ENCODE measurements at regions not wholly inside any gene's neighbourhood (a gene's known extent, or its start where the extent isn't known, plus 50 kb on each side); places are given as distances from the start of the nearest gene placed in this dataset.

DNA sequence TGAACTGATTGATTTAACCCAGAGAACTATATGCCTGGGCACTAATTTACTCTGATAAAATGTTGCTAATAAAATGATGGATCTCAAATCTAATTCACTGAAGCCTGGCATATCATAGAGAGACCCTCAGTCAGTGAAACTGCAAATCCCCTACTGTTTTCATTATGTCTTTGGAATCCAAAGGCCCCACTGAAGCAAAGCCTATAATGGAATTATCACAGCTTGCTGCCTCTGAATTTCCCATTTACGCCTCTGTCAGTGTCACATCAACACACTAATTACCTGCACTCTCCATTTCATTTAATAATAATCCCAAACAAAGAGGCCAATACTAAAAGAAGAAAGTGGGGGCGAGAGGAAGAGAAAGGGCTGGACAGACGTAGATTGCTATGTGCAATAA, 470.9 kb downstream of the MBD2 start:
- WGBS (ENCODE audit: insufficient coverage), result no CpG with 5 or more reads among the region's 3 CpGs
- Histone ChIP-seq H3K9me3 (ENCODE audit: control extremely low read depth in 1 of 3, control insufficient read depth in 2 of 3, insufficient read depth in 1 of 3, low read length in 2 of 3) (no peaks in the 10 kb centered on the region), H3K27ac (ENCODE audit: low read length in 2 of 2) (no peak overlapping the region), H3K4me3 (ENCODE audit: control extremely low read depth in 1 of 5, extremely low read depth in 1 of 5, insufficient read depth in 1 of 5, low read depth in 2 of 5, low read length in 4 of 5) (no peak overlapping the region), H3K36me3 (replicated peaks in 1 of 2; ENCODE audit: control extremely low read depth in 1 of 2, control insufficient read depth in 1 of 2, extremely low read depth in 1 of 2, insufficient read depth in 2 of 2, low read length in 1 of 2) (no peaks in the 10 kb centered on the region), H2AFZ (ENCODE audit: insufficient read depth, low read depth, low read length, poor library complexity, severe bottlenecking) (no peak overlapping the region), H3K27me3 (replicated peaks in 1 of 4; ENCODE audit: control extremely low read depth in 1 of 4, control insufficient read depth in 3 of 4, insufficient read depth in 4 of 4, low read length in 3 of 4) (no peaks in the 10 kb centered on the region), H3K9ac (ENCODE audit: low read length) (no peak overlapping the region), H4K20me1 (ENCODE audit: control insufficient read depth, insufficient read depth, low read length, poor library complexity, severe bottlenecking) (no peaks in the 10 kb centered on the region), H3K79me2 (ENCODE audit: control insufficient read depth, insufficient read depth, low read length) (no peaks in the 10 kb centered on the region), H3K4me2 (replicated peaks; ENCODE audit: low read depth, low read length, poor library complexity, severe bottlenecking) (no peak overlapping the region), H3K4me1 (ENCODE audit: control insufficient read depth in 2 of 2, insufficient read depth in 2 of 2, low read length in 2 of 2) (no peaks in the 10 kb centered on the region)
- no peak overlapping the region for H3K4me3 Mint-ChIP-seq
- TF ChIP-seq EZH2 (IDR thresholded peaks at IDR 0.05; ENCODE audit: borderline replicate concordance, insufficient read depth, low read depth, low read length, poor library complexity, severe bottlenecking), result no peak
- TF ChIP-seq, protein P1, sequence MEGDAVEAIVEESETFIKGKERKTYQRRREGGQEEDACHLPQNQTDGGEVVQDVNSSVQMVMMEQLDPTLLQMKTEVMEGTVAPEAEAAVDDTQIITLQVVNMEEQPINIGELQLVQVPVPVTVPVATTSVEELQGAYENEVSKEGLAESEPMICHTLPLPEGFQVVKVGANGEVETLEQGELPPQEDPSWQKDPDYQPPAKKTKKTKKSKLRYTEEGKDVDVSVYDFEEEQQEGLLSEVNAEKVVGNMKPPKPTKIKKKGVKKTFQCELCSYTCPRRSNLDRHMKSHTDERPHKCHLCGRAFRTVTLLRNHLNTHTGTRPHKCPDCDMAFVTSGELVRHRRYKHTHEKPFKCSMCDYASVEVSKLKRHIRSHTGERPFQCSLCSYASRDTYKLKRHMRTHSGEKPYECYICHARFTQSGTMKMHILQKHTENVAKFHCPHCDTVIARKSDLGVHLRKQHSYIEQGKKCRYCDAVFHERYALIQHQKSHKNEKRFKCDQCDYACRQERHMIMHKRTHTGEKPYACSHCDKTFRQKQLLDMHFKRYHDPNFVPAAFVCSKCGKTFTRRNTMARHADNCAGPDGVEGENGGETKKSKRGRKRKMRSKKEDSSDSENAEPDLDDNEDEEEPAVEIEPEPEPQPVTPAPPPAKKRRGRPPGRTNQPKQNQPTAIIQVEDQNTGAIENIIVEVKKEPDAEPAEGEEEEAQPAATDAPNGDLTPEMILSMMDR (IDR thresholded peaks at IDR 0.05), result no peak
- no peak for DNase-seq
- H3K27ac Mint-ChIP-seq, result no peak overlapping the region
- no peak for ATAC-seq (ENCODE audit: low read depth)
- peaks cover 2% of the 10 kb centered on the region for H3K9me3 Mint-ChIP-seq (ENCODE audit: insufficient read depth)
- CTCF ChIA-PET, result no interaction called here
- no peaks in the 10 kb centered on the region for H3K27me3 Mint-ChIP-seq
- intact Hi-C loops (cut with micrococcal nuclease), result no loop called here
- H3K4me1 Mint-ChIP-seq, result no peaks in the 10 kb centered on the region
- POLR2A ChIA-PET, result no interaction called here

DNA sequence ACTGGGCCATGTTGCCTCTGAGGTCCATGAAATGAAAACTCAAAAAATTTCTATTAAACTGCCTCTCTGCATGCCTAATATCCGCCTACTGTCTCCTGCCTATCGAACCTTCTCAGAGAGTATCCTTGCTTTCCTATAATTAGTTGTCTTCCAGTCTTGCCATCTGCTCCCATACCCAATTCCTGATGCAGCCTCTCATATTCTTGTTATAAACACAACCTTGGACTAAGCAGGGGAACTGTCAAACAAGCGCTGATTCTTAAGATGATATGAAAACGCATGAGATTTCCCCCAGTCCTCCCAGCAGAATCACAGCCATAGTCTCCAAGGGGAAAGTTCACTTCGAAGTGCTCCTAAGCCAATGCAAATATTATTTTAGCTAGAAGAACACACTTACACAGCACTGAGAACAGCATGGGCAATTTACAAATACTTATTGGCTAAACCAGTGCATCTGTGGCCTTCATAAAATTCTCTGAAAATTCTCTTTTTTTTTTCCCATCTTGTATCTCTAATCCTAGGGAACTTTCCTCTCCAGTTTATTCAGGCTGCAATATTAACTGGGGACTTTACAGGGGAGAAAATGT, 471.6 kb downstream of the MBD2 start:
- no peak overlapping the region for H2AFZ ChIP-seq (ENCODE audit: insufficient read depth, low read depth, low read length, poor library complexity, severe bottlenecking)
- TF ChIP-seq, protein P1 (IDR thresholded peaks at IDR 0.05), result no peak
- TF ChIP-seq EZH2 (IDR thresholded peaks at IDR 0.05; ENCODE audit: borderline replicate concordance, insufficient read depth, low read depth, low read length, poor library complexity, severe bottlenecking), result no peak
- no peaks in the 10 kb centered on the region for H3K27me3 ChIP-seq (replicated peaks in 1 of 4; ENCODE audit: control extremely low read depth in 1 of 4, control insufficient read depth in 3 of 4, insufficient read depth in 4 of 4, low read length in 3 of 4)
- WGBS (ENCODE audit: insufficient coverage), result 87% methylated on average over 5 of the region's 5 CpGs
- no peak for ATAC-seq (ENCODE audit: low read depth)
- intact Hi-C loops (cut with micrococcal nuclease), result no loop called here
- ChIA-PET POLR2A (no interaction called here), CTCF (no interaction called here)
- peaks cover 2% of the 10 kb centered on the region for H3K9me3 Mint-ChIP-seq (ENCODE audit: insufficient read depth)
- H3K36me3 ChIP-seq (replicated peaks in 1 of 2; ENCODE audit: control extremely low read depth in 1 of 2, control insufficient read depth in 1 of 2, extremely low read depth in 1 of 2, insufficient read depth in 2 of 2, low read length in 1 of 2), result no peaks in the 10 kb centered on the region
- no peak overlapping the region for H3K9ac ChIP-seq (ENCODE audit: low read length)
- no peaks in the 10 kb centered on the region for H3K4me1 ChIP-seq (ENCODE audit: control insufficient read depth in 2 of 2, insufficient read depth in 2 of 2, low read length in 2 of 2)
- no peaks in the 10 kb centered on the region for H4K20me1 ChIP-seq (ENCODE audit: control insufficient read depth, insufficient read depth, low read length, poor library complexity, severe bottlenecking)
- no peak for DNase-seq
- no peaks in the 10 kb centered on the region for H3K4me1 Mint-ChIP-seq
- no peaks in the 10 kb centered on the region for H3K27me3 Mint-ChIP-seq
- no peak overlapping the region for H3K27ac ChIP-seq (ENCODE audit: low read length in 2 of 2)
- H3K9me3 ChIP-seq (ENCODE audit: control extremely low read depth in 1 of 3, control insufficient read depth in 2 of 3, insufficient read depth in 1 of 3, low read length in 2 of 3), result no peaks in the 10 kb centered on the region
- H3K27ac Mint-ChIP-seq, result no peak overlapping the region
- no peaks in the 10 kb centered on the region for H3K79me2 ChIP-seq (ENCODE audit: control insufficient read depth, insufficient read depth, low read length)
- H3K4me2 ChIP-seq (replicated peaks; ENCODE audit: low read depth, low read length, poor library complexity, severe bottlenecking), result no peak overlapping the region
- no peak overlapping the region for H3K4me3 Mint-ChIP-seq
- H3K4me3 ChIP-seq (ENCODE audit: control extremely low read depth in 1 of 5, extremely low read depth in 1 of 5, insufficient read depth in 1 of 5, low read depth in 2 of 5, low read length in 4 of 5), result no peak overlapping the region

Data from B cell (primary cell).